ENCODE measurements at regions not wholly inside any gene's neighbourhood (a gene's known extent, or its start where the extent isn't known, plus 50 kb on each side); places are given as distances from the start of the nearest gene placed in this dataset.

- DNase-seq = no peak
Measured at GRCh38 chr13:36553491-36553890, 120.3 kb upstream of the SERTM1 start.

DNA sequence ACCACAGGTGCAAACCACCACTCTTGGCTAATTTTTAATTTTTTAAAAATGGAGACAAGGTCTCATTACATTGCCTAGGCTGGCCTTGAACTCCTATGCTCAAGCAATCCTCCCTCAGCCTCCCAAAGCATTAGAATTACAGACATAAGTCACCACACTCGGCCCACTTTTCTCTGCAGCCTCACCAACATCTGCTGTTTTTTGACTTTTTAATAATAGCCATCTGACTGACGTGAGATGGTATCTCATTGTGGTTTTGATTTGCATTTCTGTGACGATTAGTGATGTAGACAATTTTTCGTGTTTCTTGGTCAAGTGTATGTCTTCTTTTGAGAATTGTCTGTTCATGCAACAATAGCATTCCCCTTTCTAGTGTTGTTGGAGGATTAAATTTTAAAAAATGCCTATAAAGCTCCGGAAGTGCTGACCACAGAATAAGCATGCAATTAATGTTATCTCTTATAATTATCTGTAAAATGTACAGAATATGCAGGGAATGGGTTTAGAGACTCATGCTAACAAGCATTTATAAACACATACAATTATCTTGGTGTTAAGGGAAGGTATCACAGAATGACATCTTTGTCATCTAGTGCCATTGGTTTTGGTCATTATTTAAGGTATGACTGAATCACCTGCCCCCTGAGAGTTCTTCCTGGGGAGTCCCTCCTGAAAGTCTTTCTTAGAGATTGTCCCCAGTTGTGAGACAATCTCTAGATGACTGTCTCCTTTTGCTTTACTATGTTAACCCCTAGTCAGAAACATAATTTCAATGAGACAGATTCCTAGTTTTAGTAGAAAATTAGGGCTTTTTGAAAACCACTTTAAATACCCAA is 118.5 kb upstream of the SERTM1 start:
- no peak for DNase-seq

- no peak for DNase-seq
Measured at GRCh38 chr13:36559375-36559774, 114.4 kb upstream of the SERTM1 start.

DNA sequence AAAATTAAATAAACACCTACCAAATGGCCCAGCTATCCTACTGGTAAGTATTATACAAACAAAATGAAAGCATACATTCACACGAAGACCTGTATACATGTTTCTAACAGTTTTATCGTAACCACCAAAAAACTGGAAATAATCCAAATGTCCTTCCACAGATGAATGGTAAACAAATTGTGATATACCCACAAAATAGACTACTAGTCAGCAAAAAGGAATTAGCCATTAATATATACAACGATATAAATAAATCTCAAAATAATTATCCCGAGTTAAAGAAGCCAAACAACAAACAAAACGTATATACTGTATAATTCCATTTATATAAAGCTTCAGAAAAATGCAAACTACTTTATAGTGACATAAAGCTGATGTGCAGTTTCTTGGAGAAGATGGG is 106.3 kb upstream of the SERTM1 start:
- no peak for DNase-seq

- DNase-seq = no peak
Measured at GRCh38 chr13:36570489-36570888, 103.3 kb upstream of the SERTM1 start.

- no peak for DNase-seq
Measured at GRCh38 chr13:36571444-36571843, 102.4 kb upstream of the SERTM1 start.

DNA sequence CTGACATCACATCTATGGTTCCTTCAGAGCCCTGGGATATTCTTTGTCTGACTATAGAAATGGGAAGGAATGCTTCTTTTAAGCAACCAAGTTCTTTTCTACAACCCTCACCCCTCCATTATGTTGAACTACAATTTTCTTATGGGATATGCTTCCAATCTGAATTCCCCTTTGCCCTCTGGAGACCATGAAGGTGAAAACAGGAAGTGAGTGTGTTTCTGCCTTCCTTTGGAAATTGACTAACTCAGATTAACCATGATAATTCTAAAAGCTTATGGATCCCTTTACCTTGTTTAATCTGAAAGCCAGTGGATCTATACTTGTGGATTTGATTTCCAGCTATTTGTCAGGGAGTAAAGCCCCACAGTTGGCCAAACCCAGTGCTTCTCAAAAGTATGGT is 90.8 kb upstream of the SERTM1 start:
- no peak for DNase-seq

DNA sequence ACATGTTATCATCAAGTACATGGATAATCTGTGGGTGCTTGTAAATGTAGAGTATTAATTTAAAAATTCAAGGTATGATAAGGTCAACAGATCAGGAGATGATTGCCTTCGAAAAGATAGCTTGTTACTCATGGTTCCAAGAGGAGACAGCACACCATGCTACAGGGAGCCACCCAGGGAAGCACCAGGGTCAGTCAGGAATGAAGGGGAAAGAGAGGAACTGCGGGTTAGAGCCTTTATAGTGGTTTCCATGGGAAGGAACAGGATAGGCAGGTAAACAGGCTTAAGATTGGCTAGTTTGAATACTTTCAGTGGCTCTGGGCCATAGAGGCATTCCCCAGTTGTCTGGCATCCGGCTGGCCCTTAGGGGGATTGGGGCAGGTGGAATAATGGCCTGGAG is 74.2 kb upstream of the SERTM1 start:
- DNase-seq = no peak

DNA sequence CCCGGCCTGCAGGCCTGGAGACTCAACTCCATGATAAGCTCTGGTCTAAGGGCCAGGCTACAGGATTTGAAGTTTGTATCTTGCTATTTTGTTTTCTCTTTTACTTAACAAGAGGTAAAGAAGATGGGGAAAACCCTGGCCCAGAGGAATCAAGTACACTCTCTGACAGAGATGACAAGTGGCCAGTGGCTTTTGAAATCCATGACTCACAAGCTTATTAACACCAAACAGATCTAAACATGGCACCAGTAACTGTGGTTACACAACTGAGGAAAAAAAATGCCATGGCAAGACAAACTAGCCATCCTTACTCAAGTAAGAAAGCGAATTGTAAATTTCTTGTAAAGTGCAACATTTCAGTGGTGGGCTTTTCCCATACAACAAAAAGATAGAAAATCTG is 72.6 kb upstream of the SERTM1 start:
- no peak for DNase-seq

DNA sequence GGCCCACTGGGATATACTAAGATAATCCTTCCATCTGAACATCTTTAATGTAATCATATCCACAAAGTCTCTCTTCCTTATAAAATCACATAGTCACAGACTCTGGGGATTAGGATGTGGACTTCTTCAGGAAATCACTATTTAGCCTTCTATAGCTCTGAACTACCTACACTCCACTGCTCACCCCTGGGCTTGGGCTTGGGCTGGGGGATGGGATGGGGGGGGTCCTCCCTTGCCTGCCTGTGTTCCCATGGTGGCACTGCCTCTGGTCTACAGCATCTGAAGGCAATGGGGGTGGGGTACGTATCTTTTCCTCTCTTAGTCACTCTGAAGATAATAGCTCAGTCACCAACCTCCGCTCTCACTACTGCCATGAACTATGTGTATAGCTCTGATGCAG is 67.8 kb upstream of the SERTM1 start:
- no peak for DNase-seq

- no peak for DNase-seq
Measured at GRCh38 chr13:36608474-36608873, 65.3 kb upstream of the SERTM1 start.

DNA sequence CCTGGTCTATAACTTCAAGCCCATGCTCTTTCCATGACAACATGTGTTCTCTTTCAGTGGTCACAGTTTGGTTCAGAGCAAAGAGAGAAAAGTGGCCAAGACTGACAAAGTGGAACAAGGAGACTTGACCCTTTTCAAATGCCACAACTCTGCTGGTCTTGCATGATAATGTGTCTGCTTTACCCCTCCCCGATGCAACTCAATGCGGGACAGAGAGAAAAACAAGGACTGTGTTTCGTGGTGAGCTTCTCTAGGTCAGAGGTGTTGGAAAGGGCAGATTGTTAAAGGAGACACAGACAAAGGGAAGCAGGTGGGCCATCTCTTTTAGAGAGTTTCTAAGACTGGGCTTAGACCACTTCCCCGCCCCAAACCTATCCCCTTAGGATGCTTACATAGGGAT is 61.6 kb upstream of the SERTM1 start:
- DNase-seq = no peak

DNA sequence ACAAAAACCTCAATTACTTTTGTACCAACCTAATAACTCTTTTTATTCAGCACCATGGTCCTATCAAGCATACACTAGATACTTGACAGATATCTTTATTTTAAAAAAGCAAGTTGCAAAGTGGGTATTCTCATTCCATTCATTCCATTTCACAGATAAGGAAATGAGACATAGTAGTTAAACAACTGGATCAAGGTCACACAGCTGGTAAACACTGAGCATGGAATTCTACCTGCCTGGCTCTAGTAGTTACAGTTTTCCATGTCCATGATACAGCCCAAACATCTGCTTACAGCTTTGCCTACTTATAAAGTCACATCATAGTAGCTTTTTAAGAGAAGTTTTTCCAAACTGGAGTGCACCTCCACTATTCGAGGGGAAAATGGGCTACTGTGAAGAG is 57.1 kb upstream of the SERTM1 start:
- DNase-seq = no peak

- DNase-seq = peak; percentile 15
Measured at GRCh38 chr13:36619535-36619934, 54.3 kb upstream of the SERTM1 start.

All from OCI-M1 (cell line).